OCI-LY1 (cell line): ENCODE measurements at regions not wholly inside any gene's neighbourhood (a gene's known extent, or its start where the extent isn't known, plus 50 kb on each side); places are given as distances from the start of the nearest gene placed in this dataset.

Source experiments
- EZH2 ChIP-seq: fragments of 200-600 bp; sonication (generic), shearing (Covaris generic); IDR thresholded peaks from 2 replicates; pipeline ENCODE4 v1.8.0; 2017; ENCODE audit warnings: borderline replicate concordance, mixed run types, mild to moderate bottlenecking, antibody characterized with exemption, low read length, moderate library complexity, mixed read lengths
- TF ChIP-seq, protein P1 (sequence below): fragments of 200-600 bp; sonication (generic), shearing (Covaris generic); IDR thresholded peaks from 2 replicates; pipeline ENCODE4 v1.5.1; 2017; ENCODE audit warnings: mild to moderate bottlenecking, antibody characterized with exemption, low read length, moderate library complexity, mixed read lengths

DNA sequence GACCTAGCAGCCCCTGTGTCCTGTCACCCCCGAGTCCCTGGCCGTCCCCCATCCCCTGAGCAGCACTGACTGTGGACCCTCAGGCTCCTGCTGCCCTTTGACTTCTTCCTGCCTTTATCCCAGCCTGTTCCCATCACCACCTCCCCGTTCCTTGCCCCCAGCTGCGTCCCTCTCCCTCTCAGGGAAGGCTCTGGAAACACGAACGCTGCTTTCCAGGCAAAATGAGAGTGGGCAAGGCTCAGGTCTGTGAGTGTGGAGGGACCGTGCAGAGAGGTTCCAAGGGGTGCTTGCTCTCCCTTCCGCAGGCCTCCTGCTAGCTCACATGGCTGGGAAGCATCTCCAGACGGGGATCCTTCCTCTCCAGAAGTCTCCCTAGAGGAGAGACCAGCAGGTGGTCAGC, 501.8 kb upstream of the SALL3 start:
- TF ChIP-seq, protein P1, sequence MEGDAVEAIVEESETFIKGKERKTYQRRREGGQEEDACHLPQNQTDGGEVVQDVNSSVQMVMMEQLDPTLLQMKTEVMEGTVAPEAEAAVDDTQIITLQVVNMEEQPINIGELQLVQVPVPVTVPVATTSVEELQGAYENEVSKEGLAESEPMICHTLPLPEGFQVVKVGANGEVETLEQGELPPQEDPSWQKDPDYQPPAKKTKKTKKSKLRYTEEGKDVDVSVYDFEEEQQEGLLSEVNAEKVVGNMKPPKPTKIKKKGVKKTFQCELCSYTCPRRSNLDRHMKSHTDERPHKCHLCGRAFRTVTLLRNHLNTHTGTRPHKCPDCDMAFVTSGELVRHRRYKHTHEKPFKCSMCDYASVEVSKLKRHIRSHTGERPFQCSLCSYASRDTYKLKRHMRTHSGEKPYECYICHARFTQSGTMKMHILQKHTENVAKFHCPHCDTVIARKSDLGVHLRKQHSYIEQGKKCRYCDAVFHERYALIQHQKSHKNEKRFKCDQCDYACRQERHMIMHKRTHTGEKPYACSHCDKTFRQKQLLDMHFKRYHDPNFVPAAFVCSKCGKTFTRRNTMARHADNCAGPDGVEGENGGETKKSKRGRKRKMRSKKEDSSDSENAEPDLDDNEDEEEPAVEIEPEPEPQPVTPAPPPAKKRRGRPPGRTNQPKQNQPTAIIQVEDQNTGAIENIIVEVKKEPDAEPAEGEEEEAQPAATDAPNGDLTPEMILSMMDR, result no peak
- no peak for TF ChIP-seq EZH2
